ENCODE measurements at regions not wholly inside any gene's neighbourhood (a gene's known extent, or its start where the extent isn't known, plus 50 kb on each side); places are given as distances from the start of the nearest gene placed in this dataset.

- no peak for DNase-seq
These were observed 859.1 kb upstream of the FLRT2 start for GRCh38 chr14:84670796-84671195.

- no peak for DNase-seq
These were observed 858.2 kb upstream of the FLRT2 start for GRCh38 chr14:84671776-84672175.

GRCh38 chr14:84674636-84675035 is 855.3 kb upstream of the FLRT2 start:
- no peak for DNase-seq

GRCh38 chr14:84686550-84686949 is 843.4 kb upstream of the FLRT2 start:
- DNase-seq, result peak; percentile 1

GRCh38 chr14:84688297-84689025 is 841.5 kb upstream of the FLRT2 start:
- no peak for DNase-seq

- DNase-seq, result no peak
These were observed 835.8 kb upstream of the FLRT2 start for GRCh38 chr14:84694161-84694560.

GRCh38 chr14:84704601-84705000 is 825.3 kb upstream of the FLRT2 start:
- no peak for DNase-seq

- no peak for DNase-seq
These were observed 822.1 kb upstream of the FLRT2 start for GRCh38 chr14:84707830-84708229.

- no peak for DNase-seq
These were observed 821.1 kb upstream of the FLRT2 start for GRCh38 chr14:84708865-84709264.

GRCh38 chr14:84726471-84726870 is 803.5 kb upstream of the FLRT2 start:
- DNase-seq, result no peak

- DNase-seq, result no peak
These were observed 780.6 kb upstream of the FLRT2 start for GRCh38 chr14:84749191-84749955.

GRCh38 chr14:84750284-84750683 is 779.7 kb upstream of the FLRT2 start:
- DNase-seq, result no peak

- DNase-seq, result peak; percentile 83
These were observed 779.0 kb upstream of the FLRT2 start for GRCh38 chr14:84750763-84751554.

GRCh38 chr14:84751745-84752144 is 778.2 kb upstream of the FLRT2 start:
- DNase-seq, result no peak

GRCh38 chr14:84760489-84761126 is 769.3 kb upstream of the FLRT2 start:
- no peak for DNase-seq

- DNase-seq, result no peak
These were observed 762.5 kb upstream of the FLRT2 start for GRCh38 chr14:84767434-84767833.

GRCh38 chr14:84770030-84770429 is 759.9 kb upstream of the FLRT2 start:
- no peak for DNase-seq

- no peak for DNase-seq
These were observed 752.6 kb upstream of the FLRT2 start for GRCh38 chr14:84777356-84777755.

GRCh38 chr14:84782902-84783301 is 747.0 kb upstream of the FLRT2 start:
- DNase-seq, result no peak

- no peak for DNase-seq
These were observed 746.4 kb upstream of the FLRT2 start for GRCh38 chr14:84783511-84783910.

GRCh38 chr14:84785996-84786395 is 743.9 kb upstream of the FLRT2 start:
- peak; percentile 22 for DNase-seq

- DNase-seq, result no peak
These were observed 740.9 kb upstream of the FLRT2 start for GRCh38 chr14:84789012-84789411.

Data from kidney glomerular epithelial cell (primary cell).